Chondrocyte (in vitro differentiated cells): ENCODE measurements at regions not wholly inside any gene's neighbourhood (a gene's known extent, or its start where the extent isn't known, plus 50 kb on each side); places are given as distances from the start of the nearest gene placed in this dataset.

Source experiments
- DNase-seq: peaks from one replicate; pipeline ENCODE4 v3.0.0; 2021; ENCODE audit warnings: mixed read lengths, low spot score
- H3K27ac Mint-ChIP-seq: one replicate; pipeline ENCODE4 v1.8.0; 2021; ENCODE audit warnings: mild to moderate bottlenecking, moderate library complexity, mixed read lengths; ENCODE audit not compliant: unreplicated experiment
- H3K27me3 Mint-ChIP-seq: 2 replicates; pipeline ENCODE4 v1.8.0; 2021; ENCODE audit warnings: low read depth, mixed read lengths
- H3K36me3 Mint-ChIP-seq: 2 replicates; pipeline ENCODE4 v1.8.0; 2021; ENCODE audit warnings: low read depth, mixed read lengths
- H3K4me1 Mint-ChIP-seq: 2 replicates; pipeline ENCODE4 v1.8.0; 2021; ENCODE audit warnings: low read depth, mild to moderate bottlenecking, mixed read lengths
- H3K4me3 Mint-ChIP-seq: one replicate; pipeline ENCODE4 v1.8.0; 2021; ENCODE audit warnings: mild to moderate bottlenecking, moderate library complexity, mixed read lengths; ENCODE audit not compliant: unreplicated experiment
- H3K9me3 Mint-ChIP-seq: 2 replicates; pipeline ENCODE4 v1.8.0; 2021; ENCODE audit warnings: low read depth, mixed read lengths
- TF ChIP-seq, protein P1 (sequence below): fragments of 200-600 bp; sonication (generic); IDR thresholded peaks from 2 replicates; pipeline ENCODE4 v1.5.0; 2021; ENCODE audit warnings: antibody characterized with exemption, mild to moderate bottlenecking, moderate library complexity

DNA sequence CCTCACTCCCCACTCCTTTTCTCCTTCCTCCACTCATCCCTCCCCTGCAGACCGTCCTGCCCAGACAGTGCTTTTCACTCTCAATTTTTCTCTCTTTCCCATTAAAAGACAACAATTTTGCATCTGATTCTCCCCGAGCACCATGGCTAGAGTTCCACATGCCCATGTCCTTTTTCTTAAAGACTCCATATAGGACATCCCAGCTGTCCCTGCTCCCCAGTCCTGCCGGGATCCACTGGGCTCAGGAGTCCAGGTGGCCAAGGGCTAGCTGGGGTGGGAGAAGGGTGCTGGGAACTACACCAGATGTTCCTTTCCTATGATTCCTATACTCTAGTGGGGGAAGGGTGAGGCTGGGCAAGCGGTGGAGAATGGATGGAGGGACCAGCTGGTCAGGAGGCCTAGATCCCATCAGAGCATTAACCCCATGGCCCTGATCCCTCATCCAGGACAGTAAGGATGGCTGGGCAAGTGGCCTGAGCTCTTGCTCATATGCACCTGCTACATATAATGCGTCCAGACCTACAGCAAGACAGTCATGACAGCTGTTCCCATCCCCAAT lies 52.8 kb upstream of the RMDN2 start:
- Mint-ChIP-seq H3K4me1 (peaks cover 50% of the 10 kb centered on the region), H3K4me3 (no peak overlapping the region), H3K36me3 (no peaks in the 10 kb centered on the region), H3K9me3 (no peaks in the 10 kb centered on the region), H3K27me3 (no peaks in the 10 kb centered on the region), H3K27ac (peak overlapping the region; percentile 98)
- no peak for DNase-seq
- TF ChIP-seq, protein P1, sequence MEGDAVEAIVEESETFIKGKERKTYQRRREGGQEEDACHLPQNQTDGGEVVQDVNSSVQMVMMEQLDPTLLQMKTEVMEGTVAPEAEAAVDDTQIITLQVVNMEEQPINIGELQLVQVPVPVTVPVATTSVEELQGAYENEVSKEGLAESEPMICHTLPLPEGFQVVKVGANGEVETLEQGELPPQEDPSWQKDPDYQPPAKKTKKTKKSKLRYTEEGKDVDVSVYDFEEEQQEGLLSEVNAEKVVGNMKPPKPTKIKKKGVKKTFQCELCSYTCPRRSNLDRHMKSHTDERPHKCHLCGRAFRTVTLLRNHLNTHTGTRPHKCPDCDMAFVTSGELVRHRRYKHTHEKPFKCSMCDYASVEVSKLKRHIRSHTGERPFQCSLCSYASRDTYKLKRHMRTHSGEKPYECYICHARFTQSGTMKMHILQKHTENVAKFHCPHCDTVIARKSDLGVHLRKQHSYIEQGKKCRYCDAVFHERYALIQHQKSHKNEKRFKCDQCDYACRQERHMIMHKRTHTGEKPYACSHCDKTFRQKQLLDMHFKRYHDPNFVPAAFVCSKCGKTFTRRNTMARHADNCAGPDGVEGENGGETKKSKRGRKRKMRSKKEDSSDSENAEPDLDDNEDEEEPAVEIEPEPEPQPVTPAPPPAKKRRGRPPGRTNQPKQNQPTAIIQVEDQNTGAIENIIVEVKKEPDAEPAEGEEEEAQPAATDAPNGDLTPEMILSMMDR, result no peak

DNA sequence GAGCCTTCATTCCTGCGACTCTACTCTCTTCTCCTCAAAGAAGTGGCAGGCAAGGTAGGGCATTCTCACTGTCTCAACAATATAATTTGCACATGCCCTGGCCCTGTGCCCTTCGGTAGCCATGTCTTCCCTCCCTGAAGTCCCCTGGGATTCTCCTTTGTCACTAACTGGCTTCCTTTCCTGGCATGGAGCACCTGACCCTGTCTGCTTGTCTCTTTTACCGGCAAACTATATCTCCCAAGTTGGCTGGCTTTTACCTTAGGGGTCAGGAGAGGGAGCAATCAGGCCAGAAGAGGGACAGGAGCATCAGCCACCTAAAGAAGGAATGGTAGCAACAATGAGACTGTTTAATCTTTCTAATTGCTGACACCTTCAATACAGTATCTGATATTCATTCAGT lies 51.9 kb upstream of the RMDN2 start:
- Mint-ChIP-seq H3K36me3 (no peaks in the 10 kb centered on the region), H3K4me3 (no peak overlapping the region), H3K27ac (no peak overlapping the region), H3K9me3 (no peaks in the 10 kb centered on the region), H3K4me1 (peaks cover 51% of the 10 kb centered on the region), H3K27me3 (no peaks in the 10 kb centered on the region)
- TF ChIP-seq, protein P1, result no peak
- DNase-seq, result no peak

DNA sequence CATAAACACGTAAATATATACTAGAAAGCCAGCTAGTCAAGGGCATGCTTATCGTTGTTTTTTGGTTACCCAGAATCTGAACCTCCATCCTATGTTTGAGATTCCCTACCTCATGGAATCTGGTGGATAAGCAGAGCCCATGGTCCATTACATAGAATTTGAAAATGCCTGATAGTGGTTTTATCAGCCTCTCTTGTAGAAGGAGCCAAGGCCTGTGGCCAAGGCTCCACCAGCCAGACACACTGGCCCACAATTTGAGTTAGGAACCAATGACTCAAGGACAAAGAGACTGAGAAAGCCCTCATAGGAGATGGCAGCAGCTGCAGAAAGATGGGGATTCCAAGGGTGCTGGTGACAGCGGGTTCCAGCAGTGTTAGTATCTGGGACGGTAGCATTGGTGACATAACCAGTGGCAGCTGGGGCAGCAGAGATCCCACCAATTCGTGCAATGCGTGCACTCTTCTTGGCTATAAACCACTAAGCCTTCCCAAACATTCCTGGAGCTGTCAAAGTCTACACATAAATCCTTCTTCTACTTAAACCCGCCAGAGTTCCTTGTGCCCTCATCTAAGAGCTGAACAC lies 51.2 kb upstream of the RMDN2 start:
- no peak for DNase-seq
- no peaks in the 10 kb centered on the region for H3K36me3 Mint-ChIP-seq
- H3K27me3 Mint-ChIP-seq, result no peaks in the 10 kb centered on the region
- TF ChIP-seq, protein P1, result no peak
- H3K4me1 Mint-ChIP-seq, result peaks cover 51% of the 10 kb centered on the region
- H3K4me3 Mint-ChIP-seq, result no peak overlapping the region
- H3K27ac Mint-ChIP-seq, result no peak overlapping the region
- H3K9me3 Mint-ChIP-seq, result no peaks in the 10 kb centered on the region

DNA sequence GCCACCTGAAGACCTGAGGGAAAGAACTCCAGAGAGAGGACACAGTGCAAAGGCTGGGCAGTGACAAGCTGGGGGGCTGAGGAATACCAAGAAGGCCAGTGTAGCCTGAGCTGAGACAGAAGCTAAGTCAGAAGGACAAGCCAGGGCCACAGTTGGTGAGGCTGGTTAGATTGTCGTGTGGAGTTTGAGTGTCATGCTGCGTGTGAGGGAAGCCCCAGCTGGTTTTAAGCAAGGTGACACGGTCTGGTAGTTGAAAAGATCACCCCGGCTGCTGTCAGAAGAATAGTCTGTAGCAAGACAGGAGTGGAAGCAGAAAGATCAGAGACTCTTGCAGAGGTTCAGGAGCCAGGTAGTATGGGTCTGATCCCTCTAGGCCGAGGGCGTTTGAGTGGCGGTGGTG lies 50.6 kb upstream of the RMDN2 start:
- H3K27ac Mint-ChIP-seq, result no peak overlapping the region
- peaks cover 51% of the 10 kb centered on the region for H3K4me1 Mint-ChIP-seq
- H3K36me3 Mint-ChIP-seq, result no peaks in the 10 kb centered on the region
- no peak overlapping the region for H3K4me3 Mint-ChIP-seq
- no peak for DNase-seq
- TF ChIP-seq, protein P1, result no peak
- no peaks in the 10 kb centered on the region for H3K9me3 Mint-ChIP-seq
- no peaks in the 10 kb centered on the region for H3K27me3 Mint-ChIP-seq
